CD4-positive, alpha-beta T cell treated with Interleukin-12 subunit alpha and Interleukin-12 subunit beta, for 1 hour (primary cell): ENCODE measurements at regions not wholly inside any gene's neighbourhood (a gene's known extent, or its start where the extent isn't known, plus 50 kb on each side); places are given as distances from the start of the nearest gene placed in this dataset.
"Not testable (repeated sequence)": the region's sequence is repeated elsewhere in the genome, so short reads cannot be mapped to it uniquely, and the experiment has no call there.

Experiments
- DNase-seq: peaks from one replicate; pipeline ENCODE4 v3.0.0-alpha.2; 2020

- DNase-seq = no peak
Measured at GRCh38 chr1:88457197-88457596, 226.9 kb upstream of the PKN2 start.

- DNase-seq = no peak
Measured at GRCh38 chr1:88461007-88461406, 223.1 kb upstream of the PKN2 start.

- no peak for DNase-seq
Measured at GRCh38 chr1:88462096-88462487, 222.0 kb upstream of the PKN2 start.

- DNase-seq = no peak
Measured at GRCh38 chr1:88462488-88463261, 221.4 kb upstream of the PKN2 start.

GRCh38 chr1:88463401-88463985, 220.6 kb upstream of the PKN2 start:
- no peak for DNase-seq

GRCh38 chr1:88466011-88466410, 218.1 kb upstream of the PKN2 start:
- DNase-seq = no peak

GRCh38 chr1:88466899-88467580, 217.0 kb upstream of the PKN2 start:
- no peak for DNase-seq

GRCh38 chr1:88472298-88472697, 211.8 kb upstream of the PKN2 start:
- DNase-seq = no peak

GRCh38 chr1:88472714-88473113, 211.4 kb upstream of the PKN2 start:
- no peak for DNase-seq

- DNase-seq = no peak
Measured at GRCh38 chr1:88474555-88475304, 209.3 kb upstream of the PKN2 start.

GRCh38 chr1:88484881-88485280, 199.2 kb upstream of the PKN2 start:
- no peak for DNase-seq

GRCh38 chr1:88488237-88488636, 195.8 kb upstream of the PKN2 start:
- DNase-seq = no peak

GRCh38 chr1:88490676-88491075, 193.4 kb upstream of the PKN2 start:
- DNase-seq = no peak

- DNase-seq = no peak
Measured at GRCh38 chr1:88499671-88500070, 184.4 kb upstream of the PKN2 start.

GRCh38 chr1:88502886-88503285, 181.2 kb upstream of the PKN2 start:
- no peak for DNase-seq

GRCh38 chr1:88503646-88504045, 180.4 kb upstream of the PKN2 start:
- DNase-seq = no peak

GRCh38 chr1:88504601-88505000, 179.5 kb upstream of the PKN2 start:
- DNase-seq = no peak

GRCh38 chr1:88509379-88509778, 174.7 kb upstream of the PKN2 start:
- DNase-seq = no peak

- no peak for DNase-seq
Measured at GRCh38 chr1:88514544-88515060, 169.5 kb upstream of the PKN2 start.

GRCh38 chr1:88517499-88517898, 166.6 kb upstream of the PKN2 start:
- DNase-seq = not testable (repeated sequence)

- no peak for DNase-seq
Measured at GRCh38 chr1:88519156-88519555, 164.9 kb upstream of the PKN2 start.

- no peak for DNase-seq
Measured at GRCh38 chr1:88523854-88524528, 160.1 kb upstream of the PKN2 start.

- no peak for DNase-seq
Measured at GRCh38 chr1:88526456-88526855, 157.6 kb upstream of the PKN2 start.
